Spleen (tissue), 11 donors: ENCODE measurements at regions not wholly inside any gene's neighbourhood (a gene's known extent, or its start where the extent isn't known, plus 50 kb on each side); places are given as distances from the start of the nearest gene placed in this dataset.

ENCODE experiments used
- DNase-seq: peaks from one replicate; pipeline ENCODE4 v3.0.0-alpha.2; 2020
- H3K27ac ChIP-seq, 8 donors: fragments of 200-600 bp; sonication (generic) in 7 of 8; 1 replicate in 4 of 8; 2 replicates in 4 of 8; pipeline versions ENCODE4 v1.5.0 to v1.8.0; 2016 to 2021; ENCODE audit warnings: inconsistent platforms in 4 of 8, mild to moderate bottlenecking in 4 of 8, moderate library complexity in 1 of 8
- H3K27me3 ChIP-seq, 7 donors: fragments of 200-600 bp; sonication (generic) in 6 of 7; replicated peaks in 1 of 7; 1 replicate in 4 of 7; 2 replicates in 3 of 7; pipeline versions ENCODE4 v1.5.0 to v1.8.0; 2016 to 2021; ENCODE audit warnings: inconsistent platforms in 3 of 7, mild to moderate bottlenecking in 1 of 7
- H3K36me3 ChIP-seq, 6 donors: fragments of 200-600 bp; sonication (generic) in 5 of 6; 1 replicate in 4 of 6; 2 replicates in 2 of 6; pipeline versions ENCODE4 v1.5.0 to v1.8.0; 2016 to 2021; ENCODE audit warnings: inconsistent platforms in 2 of 6
- H3K4me1 ChIP-seq, 6 donors: fragments of 200-600 bp; sonication (generic) in 5 of 6; 1 replicate in 3 of 6; 2 replicates in 3 of 6; pipeline versions ENCODE4 v1.5.0 to v1.8.0; 2016 to 2021; ENCODE audit warnings: inconsistent platforms in 3 of 6
- H3K4me3 ChIP-seq, 8 donors: fragments of 200-600 bp; sonication (generic) in 7 of 8; 1 replicate in 4 of 8; 2 replicates in 4 of 8; pipeline versions ENCODE4 v1.5.0 to v1.8.0; 2016 to 2021; ENCODE audit warnings: inconsistent platforms in 4 of 8, mild to moderate bottlenecking in 4 of 8, moderate library complexity in 2 of 8
- H3K9me3 ChIP-seq, 8 donors: fragments of 200-600 bp; sonication (generic) in 7 of 8; 1 replicate in 4 of 8; 2 replicates in 4 of 8; pipeline versions ENCODE4 v1.5.0 to v1.8.0; 2016 to 2021; ENCODE audit warnings: inconsistent platforms in 4 of 8
- POLR2A ChIP-seq, 3 donors: fragments of 450-650 bp; IDR thresholded peaks; one replicate each; pipeline ENCODE4 v1.5.1; 2017; ENCODE audit warnings: antibody characterized with exemption in 3 of 3, mild to moderate bottlenecking in 1 of 3
- POLR2AphosphoS5 ChIP-seq, 3 donors: sonication (generic); formaldehyde crosslinking; IDR thresholded peaks; one replicate each; pipeline ENCODE4 v1.5.1; 2017; ENCODE audit warnings: antibody characterized with exemption in 3 of 3
- WGBS, 5 donors: extraction: QIAGEN DNeasy Blood & Tissue Kit in 3 of 5; methylation state at CpG; one replicate each; pipeline versions ENCODE4 v1.1.5 to v1.1.7; 2013 to 2018; 5-methylcytosine and 5-hydroxymethylcytosine counted together
- intact Hi-C: fragments of 100-400 bp; cut with DNase I; formaldehyde crosslinking; loops from one replicate; pipeline ENCODE4 v1.15.0; 2023; ENCODE audit warnings: low total_unique reads
- TF ChIP-seq, protein P1 (sequence below), 11 experiments: fragments of 200-600 bp in 7 of 11; fragments of 450-650 bp in 4 of 11; sonication (generic) in 4 of 11; IDR thresholded peaks in 8 of 11; conservative IDR thresholded peaks in 3 of 11; 1 replicate in 7 of 11; 2 replicates in 4 of 11; pipeline versions ENCODE4 v1.4.0 to v1.8.0; 2016 to 2021; ENCODE audit warnings: antibody characterized with exemption in 11 of 11, inconsistent platforms in 4 of 11, mild to moderate bottlenecking in 1 of 11
- donor health status: healthy with polysubstance abuse.
- donor health status: DM: no; HTN: no; CAD: no; lungs with moderate emphysema.
- donor health status: DM: no; HTN: no; CAD: no.
- donor health status: Bipolar disorder and iron deficiency.
- donor health status: healthy.
- donor health status: DM: no; HTN: no; CAD: no.
- donor health status: DM: yes; HTN: yes; CAD: no.

DNA sequence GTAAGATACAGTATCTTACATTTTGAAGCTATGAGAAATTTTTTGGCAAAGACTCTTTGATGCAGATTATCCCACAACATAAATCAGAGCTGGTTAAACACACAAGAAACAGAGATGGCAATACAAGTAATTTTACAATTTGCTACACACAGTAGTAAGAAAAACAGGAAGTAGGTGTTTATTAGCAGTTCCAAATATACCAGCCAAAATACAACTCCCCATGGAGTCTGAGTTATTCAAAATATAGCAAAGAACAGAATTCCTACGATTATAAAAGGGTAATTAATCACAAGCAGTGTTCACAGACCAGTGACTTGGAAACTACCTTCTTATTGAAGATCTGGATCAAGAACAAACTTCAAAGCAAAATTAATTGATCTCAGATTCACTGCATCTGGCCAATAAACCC, 83.9 kb downstream of the BMP4 start:
- TF ChIP-seq POLR2A (IDR thresholded peaks at IDR 0.05) (no peak), POLR2AphosphoS5 (IDR thresholded peaks at IDR 0.05) (no peak)
- TF ChIP-seq, protein P1, sequence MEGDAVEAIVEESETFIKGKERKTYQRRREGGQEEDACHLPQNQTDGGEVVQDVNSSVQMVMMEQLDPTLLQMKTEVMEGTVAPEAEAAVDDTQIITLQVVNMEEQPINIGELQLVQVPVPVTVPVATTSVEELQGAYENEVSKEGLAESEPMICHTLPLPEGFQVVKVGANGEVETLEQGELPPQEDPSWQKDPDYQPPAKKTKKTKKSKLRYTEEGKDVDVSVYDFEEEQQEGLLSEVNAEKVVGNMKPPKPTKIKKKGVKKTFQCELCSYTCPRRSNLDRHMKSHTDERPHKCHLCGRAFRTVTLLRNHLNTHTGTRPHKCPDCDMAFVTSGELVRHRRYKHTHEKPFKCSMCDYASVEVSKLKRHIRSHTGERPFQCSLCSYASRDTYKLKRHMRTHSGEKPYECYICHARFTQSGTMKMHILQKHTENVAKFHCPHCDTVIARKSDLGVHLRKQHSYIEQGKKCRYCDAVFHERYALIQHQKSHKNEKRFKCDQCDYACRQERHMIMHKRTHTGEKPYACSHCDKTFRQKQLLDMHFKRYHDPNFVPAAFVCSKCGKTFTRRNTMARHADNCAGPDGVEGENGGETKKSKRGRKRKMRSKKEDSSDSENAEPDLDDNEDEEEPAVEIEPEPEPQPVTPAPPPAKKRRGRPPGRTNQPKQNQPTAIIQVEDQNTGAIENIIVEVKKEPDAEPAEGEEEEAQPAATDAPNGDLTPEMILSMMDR (IDR thresholded peaks at IDR 0.05 in 8 of 11, conservative IDR thresholded peaks at IDR 0.05 in 3 of 11), result no peak
- 33 to 47% (median 38%) methylated on average over 1 of the region's 1 CpG for whole genome bisulfite sequencing, 5 donors
- intact Hi-C loops, result no loop called here
- Histone ChIP-seq H3K36me3 (no peaks in the 10 kb centered on the region), H3K9me3 (no peaks in the 10 kb centered on the region), H3K27ac (no peak overlapping the region), H3K4me3 (no peak overlapping the region), H3K4me1 (no peaks in the 10 kb centered on the region), H3K27me3 (no peaks in the 10 kb centered on the region)
- no peak for DNase-seq

DNA sequence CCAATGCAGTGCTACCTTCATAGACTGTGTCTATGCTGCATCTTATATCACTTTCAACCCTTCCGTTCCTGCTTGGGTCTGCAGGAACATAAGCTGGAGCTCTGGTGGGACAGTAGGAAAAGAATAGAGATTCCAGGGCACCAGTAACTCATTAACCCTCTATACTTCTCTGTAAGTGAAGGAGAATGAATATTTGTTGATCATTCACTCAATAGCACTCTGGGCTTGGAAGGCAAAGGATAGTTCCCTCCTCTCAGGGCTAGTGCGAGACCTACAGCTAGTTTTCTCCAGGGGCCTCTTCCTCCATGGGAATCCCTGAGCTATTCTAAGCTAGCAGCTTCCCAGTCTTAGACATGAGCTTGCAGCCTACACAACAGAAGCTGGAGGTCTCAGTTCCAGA, 84.7 kb downstream of the BMP4 start:
- Histone ChIP-seq H3K36me3 (no peaks in the 10 kb centered on the region), H3K27ac (no peak overlapping the region), H3K4me1 (no peaks in the 10 kb centered on the region), H3K9me3 (no peaks in the 10 kb centered on the region), H3K27me3 (no peaks in the 10 kb centered on the region), H3K4me3 (no peak overlapping the region)
- intact Hi-C loops, result no loop called here
- 78 to 90% (median 87%) methylated on average over 2 of the region's 2 CpGs for WGBS, 5 donors
- DNase-seq, result no peak
- TF ChIP-seq POLR2AphosphoS5 (IDR thresholded peaks at IDR 0.05), result no peak
- TF ChIP-seq POLR2A (IDR thresholded peaks at IDR 0.05), result no peak
- TF ChIP-seq, protein P1 (IDR thresholded peaks at IDR 0.05 in 8 of 11, conservative IDR thresholded peaks at IDR 0.05 in 3 of 11), result no peak

DNA sequence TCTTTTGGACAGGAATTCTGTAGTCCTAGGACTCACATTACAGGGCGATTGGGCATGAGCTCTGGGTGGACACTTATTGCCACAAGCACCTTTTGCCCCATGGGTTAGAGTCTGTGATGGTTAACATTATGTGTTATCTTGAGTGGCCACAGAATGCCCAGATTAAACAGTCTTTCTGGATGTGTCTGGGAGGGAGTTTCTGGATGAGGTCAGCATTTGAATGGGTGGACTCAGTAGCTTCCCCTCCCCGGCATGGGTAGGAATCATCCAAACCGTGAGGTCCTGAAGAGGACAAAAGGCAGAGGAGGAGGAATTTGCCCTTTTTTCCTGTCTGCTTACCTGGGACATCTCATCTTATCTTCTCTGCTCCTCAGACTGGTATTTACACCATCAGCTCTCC, 85.6 kb downstream of the BMP4 start:
- 73 to 90% (median 86%) methylated on average over 3 of the region's 3 CpGs for WGBS, 5 donors
- Histone ChIP-seq H3K4me3 (no peak overlapping the region), H3K36me3 (no peaks in the 10 kb centered on the region), H3K9me3 (no peaks in the 10 kb centered on the region), H3K4me1 (no peaks in the 10 kb centered on the region), H3K27ac (no peak overlapping the region), H3K27me3 (no peaks in the 10 kb centered on the region)
- intact Hi-C loops, result no loop called here
- no peak for DNase-seq
- TF ChIP-seq, protein P1 (IDR thresholded peaks at IDR 0.05 in 8 of 11, conservative IDR thresholded peaks at IDR 0.05 in 3 of 11), result no peak
- TF ChIP-seq POLR2AphosphoS5 (IDR thresholded peaks at IDR 0.05) (no peak), POLR2A (IDR thresholded peaks at IDR 0.05) (no peak)

GRCh38 chr14:53865711-53866110, 90.9 kb downstream of the BMP4 start:
- Histone ChIP-seq H3K9me3 (no peaks in the 10 kb centered on the region), H3K4me3 (no peak overlapping the region), H3K36me3 (no peaks in the 10 kb centered on the region), H3K4me1 (no peaks in the 10 kb centered on the region), H3K27ac (no peak overlapping the region), H3K27me3 (no peaks in the 10 kb centered on the region)
- 47 to 59% (median 54%) methylated on average over 2 of the region's 2 CpGs for WGBS, 5 donors
- no peak for DNase-seq
- TF ChIP-seq POLR2AphosphoS5 (IDR thresholded peaks at IDR 0.05), result no peak
- TF ChIP-seq, protein P1 (IDR thresholded peaks at IDR 0.05 in 8 of 11, conservative IDR thresholded peaks at IDR 0.05 in 3 of 11), result no peak
- TF ChIP-seq POLR2A (IDR thresholded peaks at IDR 0.05), result no peak
- intact Hi-C loops, result no loop called here
